Thyroid gland (tissue), 4 donors: ENCODE measurements at regions not wholly inside any gene's neighbourhood (a gene's known extent, or its start where the extent isn't known, plus 50 kb on each side); places are given as distances from the start of the nearest gene placed in this dataset.
"Not testable (repeated sequence)": the region's sequence is repeated elsewhere in the genome, so short reads cannot be mapped to it uniquely, and the experiment has no call there.

Experiments
- POLR2A ChIP-seq, 2 donors: fragments of 450-650 bp; IDR thresholded peaks; one replicate each; pipeline ENCODE4 v1.6.1; 2017; ENCODE audit warnings: antibody characterized with exemption in 2 of 2, mild to moderate bottlenecking in 2 of 2, moderate library complexity in 1 of 2
- TF ChIP-seq, protein P1 (sequence below), 6 experiments: fragments of 200-600 bp in 3 of 6; fragments of 450-650 bp in 3 of 6; sonication (generic) in 3 of 6; IDR thresholded peaks; one replicate each; pipeline ENCODE4 v1.5.1; 2016 to 2019; ENCODE audit warnings: antibody characterized with exemption in 6 of 6, mild to moderate bottlenecking in 2 of 6, inconsistent platforms in 1 of 6, moderate library complexity in 1 of 6

DNA sequence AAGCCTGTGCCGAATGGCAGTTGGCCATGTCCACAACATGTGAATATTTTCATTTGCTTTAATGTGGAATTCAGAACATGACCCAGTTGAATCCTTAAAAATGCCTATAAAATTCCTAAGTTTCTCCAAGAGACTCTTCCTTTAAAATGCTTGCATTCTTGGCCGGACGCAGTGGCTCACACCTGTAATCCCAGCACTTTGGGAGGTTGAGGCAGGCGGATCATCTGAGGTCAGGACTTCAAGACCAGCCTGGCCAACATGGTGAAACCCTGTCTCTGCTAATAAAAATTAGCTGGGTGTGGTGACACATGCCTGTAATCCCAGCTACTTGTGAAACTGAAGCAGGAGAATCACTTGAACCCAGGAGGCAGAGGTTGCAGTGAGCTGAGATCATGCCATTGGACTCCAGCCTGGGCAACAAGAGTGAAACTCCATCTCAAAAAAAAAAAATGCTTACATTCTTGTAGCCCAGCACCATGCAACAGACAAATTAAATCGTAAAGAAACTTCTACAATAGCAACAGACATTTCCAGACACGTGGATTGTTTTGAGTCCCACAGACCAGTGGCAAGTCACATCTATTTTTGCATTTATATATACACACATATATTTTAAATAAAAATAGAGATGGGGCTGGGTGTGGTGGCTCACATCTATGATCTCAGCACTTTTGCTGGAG is 274.4 kb downstream of the GOLGA6L6 start:
- TF ChIP-seq, protein P1, sequence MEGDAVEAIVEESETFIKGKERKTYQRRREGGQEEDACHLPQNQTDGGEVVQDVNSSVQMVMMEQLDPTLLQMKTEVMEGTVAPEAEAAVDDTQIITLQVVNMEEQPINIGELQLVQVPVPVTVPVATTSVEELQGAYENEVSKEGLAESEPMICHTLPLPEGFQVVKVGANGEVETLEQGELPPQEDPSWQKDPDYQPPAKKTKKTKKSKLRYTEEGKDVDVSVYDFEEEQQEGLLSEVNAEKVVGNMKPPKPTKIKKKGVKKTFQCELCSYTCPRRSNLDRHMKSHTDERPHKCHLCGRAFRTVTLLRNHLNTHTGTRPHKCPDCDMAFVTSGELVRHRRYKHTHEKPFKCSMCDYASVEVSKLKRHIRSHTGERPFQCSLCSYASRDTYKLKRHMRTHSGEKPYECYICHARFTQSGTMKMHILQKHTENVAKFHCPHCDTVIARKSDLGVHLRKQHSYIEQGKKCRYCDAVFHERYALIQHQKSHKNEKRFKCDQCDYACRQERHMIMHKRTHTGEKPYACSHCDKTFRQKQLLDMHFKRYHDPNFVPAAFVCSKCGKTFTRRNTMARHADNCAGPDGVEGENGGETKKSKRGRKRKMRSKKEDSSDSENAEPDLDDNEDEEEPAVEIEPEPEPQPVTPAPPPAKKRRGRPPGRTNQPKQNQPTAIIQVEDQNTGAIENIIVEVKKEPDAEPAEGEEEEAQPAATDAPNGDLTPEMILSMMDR (IDR thresholded peaks at IDR 0.05): not testable (repeated sequence)
- not testable (repeated sequence) for TF ChIP-seq POLR2A (IDR thresholded peaks at IDR 0.05)
